ENCODE measurements at regions not wholly inside any gene's neighbourhood (a gene's known extent, or its start where the extent isn't known, plus 50 kb on each side); places are given as distances from the start of the nearest gene placed in this dataset.

DNA sequence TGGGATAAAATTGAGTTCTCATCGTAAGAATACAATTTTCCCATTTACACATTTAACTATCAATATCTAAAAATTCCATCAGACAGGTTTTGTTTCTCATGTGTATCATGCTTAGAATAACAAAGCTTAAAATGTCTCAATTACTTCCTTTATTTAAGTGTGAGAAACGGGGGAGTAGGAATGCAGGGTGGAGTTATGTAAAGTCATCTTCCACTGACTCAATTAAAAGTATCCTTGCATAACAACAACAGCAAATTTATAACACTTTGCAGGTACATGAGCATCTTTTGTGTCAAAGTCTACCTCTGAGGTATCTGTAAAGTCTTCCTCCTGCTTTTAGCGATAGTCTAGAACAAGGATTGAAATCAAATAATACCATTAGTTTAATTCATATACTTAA, 327.1 kb downstream of the EPHA4 start:
- no peak for TF ChIP-seq CTCF (IDR thresholded peaks at IDR 0.05)
- TF ChIP-seq POLR2A (IDR thresholded peaks at IDR 0.05): no peak
